CD4-positive, alpha-beta memory T cell (primary cell): ENCODE measurements at regions not wholly inside any gene's neighbourhood (a gene's known extent, or its start where the extent isn't known, plus 50 kb on each side); places are given as distances from the start of the nearest gene placed in this dataset.

ENCODE experiments used
- CTCF ChIA-PET: fragments of 350-600 bp; sonication (Branson Sonifier 250); formaldehyde crosslinking; loops from one replicate; lab custom pipeline; 2021; ENCODE audit warnings: inconsistent platforms; ENCODE audit not compliant: partially characterized antibody; lab: Charles Lee
- POLR2A ChIA-PET: fragments of 350-600 bp; sonication (Branson Sonifier 250); formaldehyde crosslinking; loops from one replicate; lab custom pipeline; 2021; ENCODE audit not compliant: partially characterized antibody; lab: Charles Lee
- DNase-seq, 5 donors: peaks; one replicate each; pipeline versions ENCODE4 v3.0.0 to v3.0.0-alpha.2; 2020 to 2022; ENCODE audit warnings: mixed read lengths in 1 of 5
- H3K27ac ChIP-seq: one replicate; pipeline ENCODE4 v1.7.0; 2013; ENCODE audit warnings: low read depth, low read length
- H3K27me3 ChIP-seq: 2 replicates; pipeline ENCODE4 v1.7.0; 2013; ENCODE audit warnings: mild to moderate bottlenecking, low read length, moderate library complexity; ENCODE audit not compliant: insufficient read depth
- H3K36me3 ChIP-seq: 2 replicates; pipeline ENCODE4 v1.7.0; 2013; ENCODE audit warnings: mild to moderate bottlenecking, low read length, moderate library complexity; ENCODE audit not compliant: insufficient read depth
- H3K4me1 ChIP-seq: 2 replicates; pipeline ENCODE4 v1.7.0; 2013; ENCODE audit warnings: mild to moderate bottlenecking, low read length, moderate library complexity; ENCODE audit not compliant: insufficient read depth
- H3K4me3 ChIP-seq, 2 donors: one replicate each; pipeline ENCODE4 v1.7.0; 2013; ENCODE audit warnings: low read length in 2 of 2, mild to moderate bottlenecking in 1 of 2
- H3K9me3 ChIP-seq, 2 donors: one replicate each; pipeline ENCODE4 v1.7.0; 2013; ENCODE audit warnings: low read length in 2 of 2, control low read depth in 1 of 2; ENCODE audit not compliant: control insufficient read depth in 1 of 2
- H3K27ac Mint-ChIP-seq, 7 donors: one replicate each; pipeline ENCODE4 v1.8.0; 2020 to 2021; ENCODE audit warnings: mixed read lengths in 7 of 7, mild to moderate bottlenecking in 6 of 7, inconsistent platforms in 3 of 7, moderate library complexity in 3 of 7
- H3K27me3 Mint-ChIP-seq, 2 donors: one replicate each; pipeline ENCODE4 v1.8.0; 2020 to 2021; ENCODE audit warnings: mixed read lengths in 2 of 2
- H3K36me3 Mint-ChIP-seq, 2 donors: one replicate each; pipeline ENCODE4 v1.8.0; 2020 to 2021; ENCODE audit warnings: mixed read lengths in 2 of 2, inconsistent platforms in 1 of 2, mild to moderate bottlenecking in 1 of 2
- H3K4me1 Mint-ChIP-seq, 4 donors: one replicate each; pipeline ENCODE4 v1.8.0; 2020 to 2021; ENCODE audit warnings: mixed read lengths in 4 of 4, mild to moderate bottlenecking in 1 of 4
- H3K4me3 Mint-ChIP-seq, 8 donors: one replicate each; pipeline ENCODE4 v1.8.0; 2020 to 2021; ENCODE audit warnings: mixed read lengths in 8 of 8, mild to moderate bottlenecking in 7 of 8, moderate library complexity in 6 of 8, inconsistent platforms in 3 of 8
- H3K9me3 Mint-ChIP-seq, 8 donors: one replicate each; pipeline ENCODE4 v1.8.0; 2020 to 2021; ENCODE audit warnings: mixed read lengths in 8 of 8, mild to moderate bottlenecking in 5 of 8, inconsistent platforms in 3 of 8, moderate library complexity in 1 of 8
- intact Hi-C: fragments of 100-400 bp; cut with micrococcal nuclease; formaldehyde crosslinking; loops from one replicate; pipeline ENCODE4 v1.15.1; 2023

- POLR2A ChIA-PET = no interaction called here
- no peaks in the 10 kb centered on the region for H3K27me3 ChIP-seq
- Mint-ChIP-seq H3K9me3 (peaks cover 0 to 7% (median 0%) of the 10 kb centered on the region in 8 donors), H3K27me3 (peaks cover 18 to 22% of the 10 kb centered on the region in 2 donors), H3K4me1 (peaks cover 0 to under 1% (median 0%) of the 10 kb centered on the region in 4 donors), H3K27ac (no peak overlapping the region), H3K4me3 (no peak overlapping the region), H3K36me3 (no peaks in the 10 kb centered on the region)
- H3K4me3 ChIP-seq = no peak overlapping the region
- no peaks in the 10 kb centered on the region for H3K4me1 ChIP-seq
- DNase-seq = no peak
- H3K9me3 ChIP-seq = no peaks in the 10 kb centered on the region
- H3K36me3 ChIP-seq = no peaks in the 10 kb centered on the region
- intact Hi-C loops = no loop called here
- H3K27ac ChIP-seq = no peak overlapping the region
- CTCF ChIA-PET = interaction anchor here (1.3 kb wide), 1 partner anchor 13 kb away, joined by 3 read pairs; no protein-coding TSS in a partner anchor
These were observed 86.9 kb upstream of the SIMC1 start for GRCh38 chr5:176151281-176151680.

- Histone ChIP-seq H3K4me1 (no peaks in the 10 kb centered on the region), H3K36me3 (no peaks in the 10 kb centered on the region), H3K27me3 (no peaks in the 10 kb centered on the region), H3K9me3 (no peaks in the 10 kb centered on the region), H3K27ac (no peak overlapping the region), H3K4me3 (no peak overlapping the region)
- peaks cover 0 to 7% (median 0%) of the 10 kb centered on the region in 8 donors for H3K9me3 Mint-ChIP-seq
- peaks cover 16 to 23% of the 10 kb centered on the region in 2 donors for H3K27me3 Mint-ChIP-seq
- intact Hi-C loops = no loop called here
- DNase-seq = no peak
- H3K4me1 Mint-ChIP-seq = peaks cover 0 to 1% (median 0%) of the 10 kb centered on the region in 4 donors
- ChIA-PET CTCF (interaction anchor here (1.3 kb wide), 1 partner anchor 12 kb away, joined by 3 read pairs; no protein-coding TSS in a partner anchor), POLR2A (no interaction called here)
- no peak overlapping the region for H3K4me3 Mint-ChIP-seq
- H3K27ac Mint-ChIP-seq = no peak overlapping the region
- H3K36me3 Mint-ChIP-seq = no peaks in the 10 kb centered on the region
These were observed 85.9 kb upstream of the SIMC1 start for GRCh38 chr5:176152191-176152929.

GRCh38 chr5:176152930-176153311, 85.3 kb upstream of the SIMC1 start:
- Histone ChIP-seq H3K9me3 (no peaks in the 10 kb centered on the region), H3K4me3 (no peak overlapping the region), H3K27me3 (no peaks in the 10 kb centered on the region), H3K27ac (no peak overlapping the region), H3K36me3 (no peaks in the 10 kb centered on the region), H3K4me1 (no peaks in the 10 kb centered on the region)
- H3K4me3 Mint-ChIP-seq = no peak overlapping the region
- POLR2A ChIA-PET = no interaction called here
- no peak for DNase-seq
- H3K4me1 Mint-ChIP-seq = peaks cover 0 to 1% (median 0%) of the 10 kb centered on the region in 4 donors
- H3K36me3 Mint-ChIP-seq = no peaks in the 10 kb centered on the region
- peaks cover 18 to 23% of the 10 kb centered on the region in 2 donors for H3K27me3 Mint-ChIP-seq
- no peak overlapping the region for H3K27ac Mint-ChIP-seq
- peaks cover 0 to 7% (median 0%) of the 10 kb centered on the region in 8 donors for H3K9me3 Mint-ChIP-seq
- intact Hi-C loops = no loop called here
- CTCF ChIA-PET = no interaction called here

GRCh38 chr5:176153741-176154140, 84.5 kb upstream of the SIMC1 start:
- intact Hi-C loops = no loop called here
- H3K27ac Mint-ChIP-seq = no peak overlapping the region

DNA sequence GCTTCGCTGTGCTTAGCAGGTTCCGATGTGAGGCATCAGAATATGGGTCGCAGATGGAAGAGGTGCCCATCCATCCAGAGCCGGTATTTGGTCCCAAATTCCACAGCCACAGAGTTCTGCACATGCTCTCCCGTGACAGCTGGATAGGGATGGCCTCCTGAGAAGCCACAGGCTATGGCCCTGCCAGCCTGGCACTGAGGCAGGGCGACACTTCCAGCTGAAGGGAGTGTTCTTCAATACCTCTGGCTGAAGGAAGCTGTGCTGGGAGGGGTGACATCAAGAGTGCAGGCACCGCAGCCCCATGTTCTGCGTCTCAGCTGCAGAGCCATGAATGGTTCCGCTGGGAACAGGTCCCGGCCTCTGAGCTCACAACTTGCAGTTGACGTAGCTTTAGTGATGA, 83.4 kb upstream of the SIMC1 start:
- no peaks in the 10 kb centered on the region for H3K36me3 ChIP-seq
- no peaks in the 10 kb centered on the region for H3K36me3 Mint-ChIP-seq
- H3K9me3 ChIP-seq = no peaks in the 10 kb centered on the region
- no peak for DNase-seq
- peaks cover 0 to 1% (median 0%) of the 10 kb centered on the region in 4 donors for H3K4me1 Mint-ChIP-seq
- peaks cover 0 to 7% (median 0%) of the 10 kb centered on the region in 8 donors for H3K9me3 Mint-ChIP-seq
- H3K27ac Mint-ChIP-seq = no peak overlapping the region
- H3K27ac ChIP-seq = no peak overlapping the region
- peaks cover 21 to 28% of the 10 kb centered on the region in 2 donors for H3K27me3 Mint-ChIP-seq
- intact Hi-C loops = no loop called here
- H3K4me3 Mint-ChIP-seq = no peak overlapping the region
- ChIA-PET CTCF (no interaction called here), POLR2A (no interaction called here)
- no peaks in the 10 kb centered on the region for H3K4me1 ChIP-seq
- no peaks in the 10 kb centered on the region for H3K27me3 ChIP-seq
- H3K4me3 ChIP-seq = no peak overlapping the region

More at GRCh38 chr5:176153741-176154140, 84.5 kb upstream of the SIMC1 start:
- no peak for DNase-seq
- Mint-ChIP-seq H3K4me3 (no peak overlapping the region), H3K4me1 (peaks cover 0 to 1% (median 0%) of the 10 kb centered on the region in 4 donors), H3K36me3 (no peaks in the 10 kb centered on the region), H3K9me3 (peaks cover 0 to 7% (median 0%) of the 10 kb centered on the region in 8 donors), H3K27me3 (peaks cover 18 to 23% of the 10 kb centered on the region in 2 donors)
- H3K4me3 ChIP-seq = no peak overlapping the region
- no peak overlapping the region for H3K27ac ChIP-seq
- no peaks in the 10 kb centered on the region for H3K27me3 ChIP-seq
- CTCF ChIA-PET = no interaction called here
- H3K4me1 ChIP-seq = no peaks in the 10 kb centered on the region
- POLR2A ChIA-PET = no interaction called here
- H3K9me3 ChIP-seq = no peaks in the 10 kb centered on the region
- H3K36me3 ChIP-seq = no peaks in the 10 kb centered on the region

DNA sequence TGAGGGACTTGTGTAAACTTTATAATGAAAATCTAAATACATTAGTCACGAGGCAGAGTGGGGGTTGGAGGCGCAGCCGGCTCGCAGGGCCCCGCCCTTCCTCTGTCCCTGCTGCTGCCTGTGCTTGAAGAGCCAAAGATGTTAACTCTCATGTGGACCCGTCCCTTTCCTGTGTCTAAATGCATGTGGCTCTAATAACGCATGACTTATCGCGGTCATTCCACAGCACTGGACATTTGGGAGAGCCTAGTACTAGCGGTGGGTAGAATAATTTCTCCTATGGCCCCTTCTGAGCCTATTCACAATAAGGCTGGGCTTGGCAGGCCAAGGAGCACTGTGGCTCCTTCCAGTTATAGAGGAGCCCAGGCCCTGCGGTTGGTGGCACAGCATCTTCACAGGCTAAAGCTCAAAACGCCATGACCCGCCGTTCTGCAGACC, 82.3 kb upstream of the SIMC1 start:
- peaks cover 0 to 1% (median 0%) of the 10 kb centered on the region in 4 donors for H3K4me1 Mint-ChIP-seq
- H3K9me3 Mint-ChIP-seq = peaks cover 0 to 5% (median 0%) of the 10 kb centered on the region in 8 donors
- ChIA-PET CTCF (no interaction called here), POLR2A (no interaction called here)
- no peak overlapping the region for H3K4me3 Mint-ChIP-seq
- H3K27me3 Mint-ChIP-seq = peaks cover 22 to 33% of the 10 kb centered on the region in 2 donors
- H3K36me3 ChIP-seq = no peaks in the 10 kb centered on the region
- H3K27me3 ChIP-seq = no peaks in the 10 kb centered on the region
- no peak overlapping the region for H3K27ac Mint-ChIP-seq
- DNase-seq = no peak
- intact Hi-C loops = no loop called here
- no peak overlapping the region for H3K27ac ChIP-seq
- H3K9me3 ChIP-seq = no peaks in the 10 kb centered on the region
- no peaks in the 10 kb centered on the region for H3K4me1 ChIP-seq
- peaks cover 0 to 6% of the 10 kb centered on the region in 2 donors for H3K36me3 Mint-ChIP-seq
- no peak overlapping the region for H3K4me3 ChIP-seq

DNA sequence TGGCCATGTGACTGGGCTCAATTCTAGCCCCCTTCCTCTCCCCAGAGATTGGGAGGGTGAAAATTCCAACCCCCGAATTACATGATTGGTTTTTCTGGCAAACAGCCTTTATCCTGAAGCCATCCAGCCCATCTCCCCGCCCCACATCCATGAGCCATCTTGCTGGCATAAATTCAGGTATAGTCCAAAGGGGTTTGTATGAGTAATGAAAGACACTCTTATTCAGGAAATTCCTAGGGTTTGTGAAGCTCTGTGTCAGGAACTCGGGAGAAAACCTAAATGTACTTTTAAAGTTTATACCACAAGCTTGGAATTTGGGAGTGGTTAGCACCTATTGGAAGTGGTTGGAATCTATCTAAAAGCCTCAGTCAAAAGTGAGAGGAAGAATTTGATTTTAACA, 80.6 kb upstream of the SIMC1 start:
- POLR2A ChIA-PET = no interaction called here
- no peak overlapping the region for H3K27ac Mint-ChIP-seq
- no peaks in the 10 kb centered on the region for H3K9me3 ChIP-seq
- H3K27me3 Mint-ChIP-seq = peaks cover 23 to 29% of the 10 kb centered on the region in 2 donors
- intact Hi-C loops = no loop called here
- CTCF ChIA-PET = no interaction called here
- H3K9me3 Mint-ChIP-seq = no peaks in the 10 kb centered on the region
- no peaks in the 10 kb centered on the region for H3K4me1 ChIP-seq
- no peak overlapping the region for H3K4me3 Mint-ChIP-seq
- no peaks in the 10 kb centered on the region for H3K27me3 ChIP-seq
- H3K36me3 ChIP-seq = no peaks in the 10 kb centered on the region
- H3K27ac ChIP-seq = no peak overlapping the region
- H3K36me3 Mint-ChIP-seq = peaks cover 0 to 6% of the 10 kb centered on the region in 2 donors
- no peak overlapping the region for H3K4me3 ChIP-seq
- no peak for DNase-seq
- H3K4me1 Mint-ChIP-seq = peaks cover 0 to 1% (median 0%) of the 10 kb centered on the region in 4 donors
